K562 (cell line): ENCODE measurements at regions not wholly inside any gene's neighbourhood (a gene's known extent, or its start where the extent isn't known, plus 50 kb on each side); places are given as distances from the start of the nearest gene placed in this dataset.

Source experiments
- CTCF ChIP-seq, 3 experiments: IDR thresholded peaks in 2 of 3; conservative IDR thresholded peaks in 1 of 3; 2 replicates each; pipeline ENCODE4 v1.5.1; 2011 to 2012; ENCODE audit warnings: low read length in 3 of 3, mild to moderate bottlenecking in 3 of 3, control low read depth in 2 of 3, improper control_type of control experiment in 1 of 3, inconsistent platforms in 1 of 3, low read depth in 1 of 3, mixed read lengths in 1 of 3, moderate library complexity in 1 of 3; ENCODE audit not compliant: insufficient read depth in 2 of 3
- EZH2 ChIP-seq: IDR thresholded peaks from 2 replicates; pipeline ENCODE4 v1.6.1; 2012; ENCODE audit warnings: low read depth, mild to moderate bottlenecking, inconsistent platforms, low read length, borderline replicate concordance
- HNRNPH1 ChIP-seq: fragments of 200-400 bp; formaldehyde crosslinking; optimal IDR thresholded peaks from 2 replicates; pipeline ENCODE3; 2017; ENCODE audit warnings: low read depth, mild to moderate bottlenecking, low read length, moderate library complexity
- RBM22 ChIP-seq: fragments of 200-400 bp; formaldehyde crosslinking; IDR thresholded peaks from 2 replicates; pipeline ENCODE4 v1.6.1; 2018; ENCODE audit warnings: low read length, low read depth; ENCODE audit not compliant: poor library complexity, severe bottlenecking
- SIN3A ChIP-seq, 2 experiments: fragments of 150-350 bp in 1 of 2; IDR thresholded peaks; 2 replicates each; pipeline ENCODE4 v1.6.1; 2011 to 2016; ENCODE audit warnings: borderline replicate concordance in 2 of 2, low read depth in 2 of 2, low read length in 2 of 2, mild to moderate bottlenecking in 2 of 2, moderate library complexity in 2 of 2; ENCODE audit not compliant: control insufficient read depth in 1 of 2
- TEAD4 ChIP-seq, 2 experiments: sonication (generic) in 1 of 2; formaldehyde crosslinking in 1 of 2; IDR thresholded peaks; 2 replicates each; pipeline versions ENCODE4 v1.6.1 to v1.8.0; 2012 to 2022; ENCODE audit warnings: borderline replicate concordance in 1 of 2, inconsistent platforms in 1 of 2, low read length in 1 of 2, mild to moderate bottlenecking in 1 of 2, missing genetic modification reagents in 1 of 2
- ZNF239 ChIP-seq: fragments of 250-450 bp; sonication (Bioruptor Pico); IDR thresholded peaks from 2 replicates; pipeline ENCODE4 v1.4.0; 2020; ENCODE audit warnings: mild to moderate bottlenecking
- ZNF384 ChIP-seq: IDR thresholded peaks from 2 replicates; pipeline ENCODE4 v1.6.1; 2012; ENCODE audit warnings: low read depth, low read length, improper control_type of control experiment
- ZNF584 ChIP-seq: fragments of 200-800 bp; sonication (Bioruptor generic); IDR thresholded peaks from 2 replicates; pipeline ENCODE4 v1.6.1; 2016; ENCODE audit warnings: low read depth, mild to moderate bottlenecking, missing genetic modification characterization, missing compliant biosample characterization

GRCh38 chr21:29233256-29233546, 65.5 kb upstream of the BACH1 start:
- TF ChIP-seq EZH2 (no peak), ZNF384 (peak; percentile 83), TEAD4 (IDR thresholded peaks at IDR 0.05; ENCODE audit: low read length) (no peak), TEAD4 (CRISPR knock-in tag; IDR thresholded peaks at IDR 0.05; ENCODE audit: borderline replicate concordance) (no peak), CTCF (IDR thresholded peaks at IDR 0.05 in 2 of 3, conservative IDR thresholded peaks at IDR 0.05 in 1 of 3; ENCODE audit: insufficient read depth in 2 of 3, low read depth in 1 of 3, low read length in 3 of 3) (peak; percentile 15 to 53 (median 22); a peak in 3 of 6 replicates), HNRNPH1 (no peak), SIN3A (IDR thresholded peaks at IDR 0.05; ENCODE audit: borderline replicate concordance in 2 of 2, control insufficient read depth in 1 of 2, low read depth in 2 of 2, low read length in 2 of 2) (no peak), RBM22 (no peak), ZNF584 (CRISPR knock-in tag) (no peak), ZNF239 (CRISPR knock-in tag) (no peak)
